AG10803 (cell line): ENCODE measurements at regions not wholly inside any gene's neighbourhood (a gene's known extent, or its start where the extent isn't known, plus 50 kb on each side); places are given as distances from the start of the nearest gene placed in this dataset.
"Not testable (repeated sequence)": the region's sequence is repeated elsewhere in the genome, so short reads cannot be mapped to it uniquely, and the experiment has no call there.

Experiments used
- DNase-seq: peaks from one replicate; pipeline ENCODE4 v3.0.0; 2010; ENCODE audit warnings: low read depth
- H3K4me3 ChIP-seq: 2 replicates; pipeline ENCODE4 v1.5.1; 2011; ENCODE audit warnings: mild to moderate bottlenecking, low read length, control low read depth
- TF ChIP-seq, protein P1 (sequence below): conservative IDR thresholded peaks from 2 replicates; pipeline ENCODE4 v1.5.1; 2011; ENCODE audit warnings: mild to moderate bottlenecking, low read length, control low read depth, inconsistent platforms

DNA sequence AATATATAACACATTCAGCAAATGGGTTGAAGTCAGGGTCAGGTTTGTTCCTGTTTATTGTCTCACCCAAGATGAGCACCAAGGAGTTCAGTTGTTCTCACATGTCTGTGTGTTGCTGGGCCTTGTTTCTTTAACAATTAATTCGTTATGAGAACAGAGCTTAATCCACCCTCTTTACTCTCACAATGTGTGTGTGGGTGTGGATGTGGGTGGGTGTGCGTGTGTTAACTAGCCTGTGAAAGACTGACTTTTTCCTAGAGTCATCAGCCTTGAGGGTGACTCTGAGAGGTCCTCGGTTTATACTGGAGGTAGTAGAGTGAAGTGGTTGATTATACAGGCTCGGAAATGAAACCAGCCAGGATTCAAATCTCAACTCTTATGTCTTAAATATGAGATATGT lies 672.1 kb downstream of the MAFB start:
- no peak for DNase-seq
- TF ChIP-seq, protein P1, sequence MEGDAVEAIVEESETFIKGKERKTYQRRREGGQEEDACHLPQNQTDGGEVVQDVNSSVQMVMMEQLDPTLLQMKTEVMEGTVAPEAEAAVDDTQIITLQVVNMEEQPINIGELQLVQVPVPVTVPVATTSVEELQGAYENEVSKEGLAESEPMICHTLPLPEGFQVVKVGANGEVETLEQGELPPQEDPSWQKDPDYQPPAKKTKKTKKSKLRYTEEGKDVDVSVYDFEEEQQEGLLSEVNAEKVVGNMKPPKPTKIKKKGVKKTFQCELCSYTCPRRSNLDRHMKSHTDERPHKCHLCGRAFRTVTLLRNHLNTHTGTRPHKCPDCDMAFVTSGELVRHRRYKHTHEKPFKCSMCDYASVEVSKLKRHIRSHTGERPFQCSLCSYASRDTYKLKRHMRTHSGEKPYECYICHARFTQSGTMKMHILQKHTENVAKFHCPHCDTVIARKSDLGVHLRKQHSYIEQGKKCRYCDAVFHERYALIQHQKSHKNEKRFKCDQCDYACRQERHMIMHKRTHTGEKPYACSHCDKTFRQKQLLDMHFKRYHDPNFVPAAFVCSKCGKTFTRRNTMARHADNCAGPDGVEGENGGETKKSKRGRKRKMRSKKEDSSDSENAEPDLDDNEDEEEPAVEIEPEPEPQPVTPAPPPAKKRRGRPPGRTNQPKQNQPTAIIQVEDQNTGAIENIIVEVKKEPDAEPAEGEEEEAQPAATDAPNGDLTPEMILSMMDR = no peak

DNA sequence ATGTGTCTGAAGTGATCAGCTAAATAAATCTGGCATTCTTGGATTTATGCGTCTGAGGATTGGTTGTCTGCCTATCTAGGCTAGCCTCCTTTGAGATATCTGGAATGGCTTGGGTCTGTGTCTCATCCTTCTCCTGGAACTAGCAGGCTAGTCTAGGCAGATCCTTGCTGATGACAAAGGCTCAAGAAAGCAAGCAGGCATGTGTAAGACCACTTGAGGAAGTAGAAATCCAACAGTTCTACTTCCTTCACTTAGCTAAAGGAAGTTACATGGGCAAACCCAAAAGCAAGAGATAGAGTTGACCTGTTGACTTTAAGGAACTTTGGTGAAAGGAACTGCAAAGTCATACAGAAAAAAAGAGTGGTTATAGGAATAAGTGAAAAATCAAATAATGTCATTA lies 672.6 kb downstream of the MAFB start:
- DNase-seq = no peak
- H3K4me3 ChIP-seq = no peak overlapping the region
- TF ChIP-seq, protein P1 = no peak

More for the DNA sequence above, 672.1 kb downstream of the MAFB start:
- H3K4me3 ChIP-seq = no peak overlapping the region

DNA sequence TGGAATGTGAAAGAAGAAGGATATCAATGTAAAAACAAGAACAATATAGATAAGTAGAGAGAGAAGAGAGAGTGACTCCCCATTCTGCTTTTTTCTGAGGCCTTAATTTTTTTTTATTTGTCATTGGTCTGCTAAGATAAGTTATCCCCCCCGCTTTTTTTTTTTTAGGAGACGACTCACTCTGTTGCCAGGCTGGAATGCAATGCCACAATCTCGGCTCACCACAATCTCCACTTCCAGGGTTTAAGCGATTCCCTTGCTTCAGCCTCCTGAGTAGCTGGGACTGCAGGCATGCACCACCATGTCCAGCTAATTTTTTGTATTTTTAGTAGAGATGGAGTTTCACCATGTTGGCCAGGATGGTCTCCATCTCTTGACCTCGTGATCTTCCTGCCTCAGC lies 677.0 kb downstream of the MAFB start:
- H3K4me3 ChIP-seq, DNase-seq: not testable (repeated sequence)

DNA sequence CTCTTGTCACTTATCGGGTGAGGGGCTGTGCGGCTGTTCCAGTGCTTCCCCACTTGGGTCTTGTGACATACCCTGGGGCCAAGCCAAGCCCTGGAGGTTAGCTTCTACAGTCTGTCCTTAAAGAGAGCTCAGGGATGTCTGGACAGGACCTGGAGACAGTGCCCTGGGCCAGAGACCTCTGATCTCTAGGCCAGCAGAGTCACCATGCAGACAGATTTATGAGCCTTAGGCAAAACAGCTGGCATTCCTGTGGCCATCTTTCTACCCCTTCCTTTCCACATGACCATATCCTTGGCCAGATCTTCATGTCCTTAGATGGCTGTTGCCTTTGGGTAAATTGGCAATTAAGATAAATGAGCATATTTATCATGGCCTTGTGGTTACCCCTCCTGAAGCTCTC lies 678.6 kb downstream of the MAFB start:
- no peak overlapping the region for H3K4me3 ChIP-seq
- TF ChIP-seq, protein P1 = no peak
- peak; percentile 42 for DNase-seq

DNA sequence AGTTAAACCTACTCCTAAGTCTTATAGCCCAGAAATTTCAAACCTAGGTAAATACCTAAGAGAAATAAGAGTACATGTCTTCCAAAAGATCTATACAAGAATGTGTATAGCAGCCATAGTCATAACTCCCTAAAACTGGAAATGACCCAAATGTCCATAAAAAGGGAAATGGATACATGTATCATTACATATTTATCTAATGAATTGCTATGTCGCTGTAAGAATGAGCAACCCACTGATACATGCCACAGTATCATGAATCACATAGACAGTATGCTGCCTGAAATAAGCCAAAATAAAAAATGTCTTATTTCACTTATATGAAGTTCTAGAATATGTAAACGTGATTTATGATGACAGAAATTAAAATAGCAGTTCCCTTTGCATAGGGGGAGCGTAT lies 679.5 kb downstream of the MAFB start:
- DNase-seq = peak; percentile 6
- no peak overlapping the region for H3K4me3 ChIP-seq
- TF ChIP-seq, protein P1 = no peak

DNA sequence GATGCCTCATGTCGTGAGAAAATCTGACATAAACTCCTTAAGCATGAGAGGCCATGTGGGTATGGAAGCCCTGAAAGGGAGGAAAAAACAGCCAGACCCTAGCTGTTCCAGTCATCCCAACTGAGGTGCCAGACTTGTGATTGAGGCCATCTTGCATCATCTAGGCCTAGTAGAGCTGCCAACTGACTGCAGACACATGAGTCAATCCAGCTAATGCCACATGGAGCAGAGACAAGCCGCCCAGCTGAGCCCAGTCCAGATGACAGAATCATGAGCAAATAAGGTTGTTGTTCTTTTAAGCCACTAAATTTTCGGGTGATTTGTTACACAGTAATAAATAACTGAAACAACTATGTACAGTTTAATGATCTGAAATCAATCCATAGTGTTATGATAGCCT lies 680.9 kb downstream of the MAFB start:
- DNase-seq = peak; percentile 10
- TF ChIP-seq, protein P1 = no peak
- H3K4me3 ChIP-seq = no peak overlapping the region

DNA sequence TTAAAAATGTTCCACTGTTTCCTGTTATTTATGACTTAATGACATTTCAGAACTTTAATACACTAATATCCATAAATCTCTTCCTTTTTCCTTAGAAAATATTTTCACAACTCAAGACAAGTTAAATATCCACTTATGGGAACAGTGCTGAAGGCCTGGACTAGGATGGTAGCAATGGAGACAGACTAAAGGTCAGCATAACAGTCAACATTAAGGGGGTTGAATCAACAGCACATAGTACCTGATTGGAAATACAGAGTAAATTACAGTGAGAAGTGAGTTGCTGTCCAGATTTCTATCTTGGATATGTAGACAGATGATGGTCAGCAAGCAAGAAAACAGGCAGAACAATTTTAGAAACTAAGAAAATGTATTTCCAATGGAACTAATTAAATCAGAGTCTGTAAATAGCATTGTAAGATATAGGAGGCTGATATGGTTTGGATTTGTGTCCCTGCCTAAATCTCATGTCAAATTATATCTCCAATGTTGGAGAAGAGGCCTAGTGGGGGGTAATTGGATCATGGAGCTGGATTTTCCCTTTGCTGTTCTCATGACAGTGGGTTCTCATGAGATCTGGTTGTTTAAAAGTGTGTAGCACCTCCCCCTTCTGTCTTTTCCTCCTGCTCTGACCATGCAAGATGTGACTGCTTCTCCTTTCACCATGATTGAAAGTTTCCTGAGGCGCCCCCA lies 682.7 kb downstream of the MAFB start:
- no peak overlapping the region for H3K4me3 ChIP-seq
- no peak for DNase-seq
- TF ChIP-seq, protein P1 = no peak

DNA sequence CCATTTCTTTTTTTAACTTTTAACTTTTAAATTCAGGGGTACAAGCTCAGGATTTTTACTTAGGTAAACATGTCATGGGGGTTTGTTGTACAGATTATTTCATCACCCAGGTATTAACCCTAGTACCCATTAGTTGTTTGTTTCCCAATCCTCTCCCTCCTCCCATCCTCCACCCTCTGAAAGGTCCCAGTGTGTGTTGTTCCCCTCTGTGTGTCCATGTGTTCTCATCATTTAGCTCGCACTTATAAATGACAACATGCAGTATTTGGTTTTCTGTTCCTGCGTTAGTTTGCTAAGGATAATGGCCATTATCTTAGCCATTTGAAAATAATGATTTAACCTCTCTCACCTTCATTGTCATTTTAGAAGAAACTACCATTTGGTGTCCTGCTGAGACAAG lies 684.9 kb downstream of the MAFB start:
- not testable (repeated sequence) for DNase-seq, H3K4me3 ChIP-seq
